Thyroid gland (tissue), 4 donors: ENCODE measurements at regions not wholly inside any gene's neighbourhood (a gene's known extent, or its start where the extent isn't known, plus 50 kb on each side); places are given as distances from the start of the nearest gene placed in this dataset.

Experiments used
- DNase-seq, 2 donors: peaks; one replicate each; pipeline ENCODE4 v3.0.0-alpha.2; 2019
- H3K27ac ChIP-seq, 3 donors: fragments of 200-600 bp; sonication (generic); 1 replicate in 2 of 3; 2 replicates in 1 of 3; pipeline ENCODE4 v1.5.1; 2016 to 2019; ENCODE audit warnings: mild to moderate bottlenecking in 1 of 3, moderate library complexity in 1 of 3
- H3K27me3 ChIP-seq: fragments of 200-600 bp; sonication (generic); one replicate; pipeline ENCODE4 v1.5.1; 2019
- H3K36me3 ChIP-seq, 2 donors: fragments of 200-600 bp; sonication (generic); one replicate each; pipeline ENCODE4 v1.5.1; 2016 to 2019
- H3K4me1 ChIP-seq, 2 donors: fragments of 200-600 bp; sonication (generic); one replicate each; pipeline ENCODE4 v1.5.1; 2017 to 2019
- H3K4me3 ChIP-seq, 3 donors: fragments of 200-600 bp; sonication (generic); replicated peaks in 1 of 3; 1 replicate in 2 of 3; 2 replicates in 1 of 3; pipeline ENCODE4 v1.5.1; 2016; ENCODE audit warnings: mild to moderate bottlenecking in 1 of 3
- H3K9me3 ChIP-seq: fragments of 200-600 bp; sonication (generic); one replicate; pipeline ENCODE4 v1.5.1; 2017
- POLR2A ChIP-seq, 2 donors: fragments of 450-650 bp; IDR thresholded peaks; one replicate each; pipeline ENCODE4 v1.6.1; 2017; ENCODE audit warnings: antibody characterized with exemption in 2 of 2, mild to moderate bottlenecking in 2 of 2, moderate library complexity in 1 of 2
- WGBS, 2 donors: methylation state at CpG; one replicate each; pipeline ENCODE4 v1.1.5; 2017; 5-methylcytosine and 5-hydroxymethylcytosine counted together
- intact Hi-C: fragments of 100-400 bp; cut with DNase I; formaldehyde crosslinking; loops from one replicate; pipeline ENCODE4 v1.15.1; 2023
- TF ChIP-seq, protein P1 (sequence below), 6 experiments: fragments of 200-600 bp in 3 of 6; fragments of 450-650 bp in 3 of 6; sonication (generic) in 3 of 6; IDR thresholded peaks; one replicate each; pipeline ENCODE4 v1.5.1; 2016 to 2019; ENCODE audit warnings: antibody characterized with exemption in 6 of 6, mild to moderate bottlenecking in 2 of 6, inconsistent platforms in 1 of 6, moderate library complexity in 1 of 6

DNA sequence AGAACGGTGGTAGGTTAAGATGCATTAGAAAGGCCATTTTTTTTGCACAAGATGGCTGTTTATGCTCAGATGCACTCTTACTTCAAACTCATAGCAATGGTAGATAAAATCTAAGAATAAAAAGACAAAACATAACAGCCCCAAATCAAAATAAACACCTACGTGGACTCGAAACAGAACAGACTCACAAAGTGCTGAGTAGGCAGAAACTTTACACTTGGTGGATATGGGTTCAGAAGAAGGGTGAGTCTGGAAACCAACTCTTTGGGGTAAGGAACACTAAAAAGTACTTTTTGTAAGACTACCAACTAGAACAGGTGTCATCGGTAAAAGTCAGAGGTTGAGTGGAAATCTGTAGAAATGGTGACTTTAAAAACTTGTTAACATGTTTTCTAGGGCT is 468.2 kb downstream of the OTOL1 start:
- H3K4me3 ChIP-seq: no peak overlapping the region
- H3K4me1 ChIP-seq: no peaks in the 10 kb centered on the region
- TF ChIP-seq, protein P1, sequence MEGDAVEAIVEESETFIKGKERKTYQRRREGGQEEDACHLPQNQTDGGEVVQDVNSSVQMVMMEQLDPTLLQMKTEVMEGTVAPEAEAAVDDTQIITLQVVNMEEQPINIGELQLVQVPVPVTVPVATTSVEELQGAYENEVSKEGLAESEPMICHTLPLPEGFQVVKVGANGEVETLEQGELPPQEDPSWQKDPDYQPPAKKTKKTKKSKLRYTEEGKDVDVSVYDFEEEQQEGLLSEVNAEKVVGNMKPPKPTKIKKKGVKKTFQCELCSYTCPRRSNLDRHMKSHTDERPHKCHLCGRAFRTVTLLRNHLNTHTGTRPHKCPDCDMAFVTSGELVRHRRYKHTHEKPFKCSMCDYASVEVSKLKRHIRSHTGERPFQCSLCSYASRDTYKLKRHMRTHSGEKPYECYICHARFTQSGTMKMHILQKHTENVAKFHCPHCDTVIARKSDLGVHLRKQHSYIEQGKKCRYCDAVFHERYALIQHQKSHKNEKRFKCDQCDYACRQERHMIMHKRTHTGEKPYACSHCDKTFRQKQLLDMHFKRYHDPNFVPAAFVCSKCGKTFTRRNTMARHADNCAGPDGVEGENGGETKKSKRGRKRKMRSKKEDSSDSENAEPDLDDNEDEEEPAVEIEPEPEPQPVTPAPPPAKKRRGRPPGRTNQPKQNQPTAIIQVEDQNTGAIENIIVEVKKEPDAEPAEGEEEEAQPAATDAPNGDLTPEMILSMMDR (IDR thresholded peaks at IDR 0.05): no peak
- TF ChIP-seq POLR2A (IDR thresholded peaks at IDR 0.05): no peak
- no peaks in the 10 kb centered on the region for H3K9me3 ChIP-seq
- intact Hi-C loops: no loop called here
- DNase-seq: no peak
- 78 to 79% methylated on average over 4 of the region's 4 CpGs for WGBS, 2 donors
- H3K27me3 ChIP-seq: no peaks in the 10 kb centered on the region
- H3K36me3 ChIP-seq: no peaks in the 10 kb centered on the region
- no peak overlapping the region for H3K27ac ChIP-seq

DNA sequence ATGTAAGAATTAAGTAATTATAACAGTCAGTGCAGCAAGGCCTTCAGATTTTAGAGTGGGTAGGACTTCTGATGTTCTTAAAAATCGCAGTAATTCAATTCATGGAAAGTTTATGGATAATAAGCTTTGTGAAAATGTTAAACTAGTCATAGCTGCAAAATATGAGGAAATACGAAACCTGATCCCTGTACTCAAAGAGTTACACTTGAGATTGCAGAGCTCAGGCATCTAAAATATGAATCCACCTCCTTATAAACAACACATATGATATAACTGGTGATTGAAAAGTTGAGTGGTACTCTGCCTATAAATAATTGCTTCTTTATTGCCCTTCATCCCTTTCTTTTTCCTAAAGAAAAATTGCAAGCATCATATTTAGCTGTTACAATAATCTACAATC is 473.3 kb downstream of the OTOL1 start:
- TF ChIP-seq POLR2A (IDR thresholded peaks at IDR 0.05): no peak
- TF ChIP-seq, protein P1 (IDR thresholded peaks at IDR 0.05): no peak
- Histone ChIP-seq H3K36me3 (no peaks in the 10 kb centered on the region), H3K4me1 (no peaks in the 10 kb centered on the region), H3K4me3 (no peak overlapping the region), H3K27ac (no peak overlapping the region), H3K9me3 (no peaks in the 10 kb centered on the region), H3K27me3 (no peaks in the 10 kb centered on the region)
- intact Hi-C loops: no loop called here
- 88 to 90% methylated on average over 2 of the region's 2 CpGs for WGBS, 2 donors
- no peak for DNase-seq

DNA sequence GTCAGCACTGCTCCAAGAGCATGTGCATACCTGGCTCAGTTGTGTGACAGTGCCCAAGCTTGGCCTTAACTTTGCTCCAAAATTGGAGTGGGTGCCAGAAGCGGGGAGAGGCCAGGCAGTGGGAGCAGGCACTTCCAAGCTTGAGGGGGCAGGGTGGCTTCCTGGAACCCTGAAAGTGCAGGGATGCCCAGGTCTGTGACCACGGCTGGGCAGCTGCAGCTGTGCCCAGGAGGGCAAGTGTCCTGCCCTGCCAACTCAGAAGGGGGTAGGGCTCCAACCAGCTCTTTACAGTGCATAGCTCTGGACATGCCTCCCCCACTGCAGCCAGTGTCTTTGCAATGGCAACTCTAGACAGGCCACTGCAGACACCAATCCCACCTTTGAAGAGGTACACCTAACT is 478.6 kb downstream of the OTOL1 start:
- Histone ChIP-seq H3K27ac (no peak overlapping the region), H3K9me3 (no peaks in the 10 kb centered on the region), H3K27me3 (no peaks in the 10 kb centered on the region), H3K4me1 (no peaks in the 10 kb centered on the region), H3K36me3 (no peaks in the 10 kb centered on the region), H3K4me3 (no peak overlapping the region)
- no peak for DNase-seq
- WGBS, 2 donors: 81 to 100% methylated on average over 2 of the region's 2 CpGs
- no peak for TF ChIP-seq POLR2A (IDR thresholded peaks at IDR 0.05)
- TF ChIP-seq, protein P1 (IDR thresholded peaks at IDR 0.05): no peak
- intact Hi-C loops: no loop called here

DNA sequence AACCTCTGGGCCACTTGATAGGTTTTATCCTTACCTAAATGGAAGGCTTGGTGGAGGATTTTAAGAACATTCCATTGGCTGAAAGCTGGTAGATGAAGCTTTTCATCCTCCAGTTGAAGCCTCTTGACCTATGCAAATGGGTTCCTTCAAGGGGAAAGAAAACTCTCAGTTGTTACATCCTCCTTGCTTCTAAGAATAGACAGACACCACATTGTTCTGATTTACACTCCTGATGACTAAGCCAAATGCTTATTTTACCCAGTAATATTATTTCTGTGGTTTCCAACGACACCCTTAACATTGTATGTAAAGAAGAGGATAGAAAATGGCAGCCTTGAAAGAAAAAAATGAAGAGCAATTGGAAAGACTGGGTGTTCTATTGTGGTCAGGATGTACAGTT is 480.5 kb downstream of the OTOL1 start:
- intact Hi-C loops: no loop called here
- H3K4me1 ChIP-seq: no peaks in the 10 kb centered on the region
- H3K27ac ChIP-seq: no peak overlapping the region
- no peaks in the 10 kb centered on the region for H3K9me3 ChIP-seq
- no peak overlapping the region for H3K4me3 ChIP-seq
- no peaks in the 10 kb centered on the region for H3K36me3 ChIP-seq
- TF ChIP-seq, protein P1 (IDR thresholded peaks at IDR 0.05): no peak
- TF ChIP-seq POLR2A (IDR thresholded peaks at IDR 0.05): no peak
- no peak for DNase-seq
- 47 to 55% methylated on average over 1 of the region's 1 CpG for WGBS, 2 donors
- no peaks in the 10 kb centered on the region for H3K27me3 ChIP-seq

DNA sequence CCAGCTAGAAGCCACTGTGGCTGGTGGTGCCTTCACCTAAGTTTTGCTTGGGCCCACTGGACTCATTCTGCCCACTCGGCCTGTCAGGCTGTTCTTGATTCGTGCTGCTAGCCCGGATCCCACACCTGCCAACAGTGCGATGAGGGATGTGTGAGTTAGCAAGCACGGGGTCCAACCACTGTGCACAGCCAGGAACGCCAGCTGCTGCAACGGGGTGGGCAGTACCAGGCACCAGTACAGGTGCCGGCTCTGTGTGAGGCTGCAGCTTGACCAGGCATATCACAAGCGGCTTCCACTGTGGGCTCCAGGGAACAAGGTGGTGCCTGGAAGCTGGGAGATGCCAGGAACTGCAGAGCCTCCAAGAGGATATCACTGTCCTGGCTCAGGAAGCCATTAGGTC is 481.2 kb downstream of the OTOL1 start:
- no peak for DNase-seq
- no peaks in the 10 kb centered on the region for H3K9me3 ChIP-seq
- TF ChIP-seq, protein P1 (IDR thresholded peaks at IDR 0.05): no peak
- no peak for TF ChIP-seq POLR2A (IDR thresholded peaks at IDR 0.05)
- no peak overlapping the region for H3K27ac ChIP-seq
- intact Hi-C loops: no loop called here
- H3K4me1 ChIP-seq: no peaks in the 10 kb centered on the region
- 89 to 93% methylated on average over 9 of the region's 9 CpGs for WGBS, 2 donors
- no peak overlapping the region for H3K4me3 ChIP-seq
- no peaks in the 10 kb centered on the region for H3K27me3 ChIP-seq
- H3K36me3 ChIP-seq: no peaks in the 10 kb centered on the region
